Right renal pelvis (tissue), 4 donors: ENCODE measurements at regions not wholly inside any gene's neighbourhood (a gene's known extent, or its start where the extent isn't known, plus 50 kb on each side); places are given as distances from the start of the nearest gene placed in this dataset.

ENCODE experiments used
- DNase-seq, 4 donors: peaks; one replicate each; pipeline ENCODE4 v3.0.0-alpha.2; 2013; ENCODE audit warnings: low read depth in 4 of 4, low spot score in 3 of 4, missing footprints in 1 of 4

GRCh38 chr7:98679741-98680140 is 62.7 kb downstream of the NPTX2 start:
- no peak for DNase-seq

- no peak for DNase-seq
Measured at GRCh38 chr7:98681511-98681910, 64.4 kb downstream of the NPTX2 start.

- no peak for DNase-seq
Measured at GRCh38 chr7:98681951-98682350, 64.9 kb downstream of the NPTX2 start.

- no peak for DNase-seq
Measured at GRCh38 chr7:98683514-98683913, 66.4 kb downstream of the NPTX2 start.

GRCh38 chr7:98685541-98685940 is 68.5 kb downstream of the NPTX2 start:
- no peak for DNase-seq

GRCh38 chr7:98686466-98687080 is 69.5 kb downstream of the NPTX2 start:
- DNase-seq: no peak

GRCh38 chr7:98687111-98687751 is 70.1 kb downstream of the NPTX2 start:
- DNase-seq: no peak

GRCh38 chr7:98691619-98692018 is 74.5 kb downstream of the NPTX2 start:
- no peak for DNase-seq

- DNase-seq: no peak
Measured at GRCh38 chr7:98697083-98697482, 80.0 kb downstream of the NPTX2 start.

- no peak for DNase-seq
Measured at GRCh38 chr7:98697485-98698240, 80.6 kb downstream of the NPTX2 start.

GRCh38 chr7:98698976-98699375 is 81.9 kb downstream of the NPTX2 start:
- DNase-seq: no peak

- no peak for DNase-seq
Measured at GRCh38 chr7:98700533-98700932, 83.4 kb downstream of the NPTX2 start.

- DNase-seq: no peak
Measured at GRCh38 chr7:98701372-98701771, 84.3 kb downstream of the NPTX2 start.

GRCh38 chr7:98702021-98702420 is 84.9 kb downstream of the NPTX2 start:
- DNase-seq: no peak

- no peak for DNase-seq
Measured at GRCh38 chr7:98703916-98704315, 86.8 kb downstream of the NPTX2 start.

- DNase-seq: no peak
Measured at GRCh38 chr7:98705626-98706025, 88.5 kb downstream of the NPTX2 start.

- no peak for DNase-seq
Measured at GRCh38 chr7:98707076-98707475, 90.0 kb downstream of the NPTX2 start.

GRCh38 chr7:98711945-98712344 is 94.9 kb downstream of the NPTX2 start:
- DNase-seq: no peak

- no peak for DNase-seq
Measured at GRCh38 chr7:98713165-98713810, 96.2 kb downstream of the NPTX2 start.

- DNase-seq: no peak
Measured at GRCh38 chr7:98719396-98719795, 102.3 kb downstream of the NPTX2 start.

- no peak for DNase-seq
Measured at GRCh38 chr7:98722402-98722801, 105.3 kb downstream of the NPTX2 start.
